Peyer's patch (tissue), 4 donors: ENCODE measurements at regions not wholly inside any gene's neighbourhood (a gene's known extent, or its start where the extent isn't known, plus 50 kb on each side); places are given as distances from the start of the nearest gene placed in this dataset.

Experiments used
- CTCF ChIP-seq, 6 experiments: fragments of 450-650 bp in 4 of 6; fragments of 200-600 bp in 2 of 6; sonication (generic) in 1 of 6; IDR thresholded peaks; one replicate each; pipeline ENCODE4 v1.5.1; 2017 to 2019; ENCODE audit warnings: antibody characterized with exemption in 6 of 6, mild to moderate bottlenecking in 3 of 6, moderate library complexity in 1 of 6
- POLR2A ChIP-seq, 2 donors: fragments of 450-650 bp; IDR thresholded peaks; one replicate each; pipeline ENCODE4 v1.5.1; 2017; ENCODE audit warnings: antibody characterized with exemption in 2 of 2, mild to moderate bottlenecking in 2 of 2, moderate library complexity in 2 of 2

DNA sequence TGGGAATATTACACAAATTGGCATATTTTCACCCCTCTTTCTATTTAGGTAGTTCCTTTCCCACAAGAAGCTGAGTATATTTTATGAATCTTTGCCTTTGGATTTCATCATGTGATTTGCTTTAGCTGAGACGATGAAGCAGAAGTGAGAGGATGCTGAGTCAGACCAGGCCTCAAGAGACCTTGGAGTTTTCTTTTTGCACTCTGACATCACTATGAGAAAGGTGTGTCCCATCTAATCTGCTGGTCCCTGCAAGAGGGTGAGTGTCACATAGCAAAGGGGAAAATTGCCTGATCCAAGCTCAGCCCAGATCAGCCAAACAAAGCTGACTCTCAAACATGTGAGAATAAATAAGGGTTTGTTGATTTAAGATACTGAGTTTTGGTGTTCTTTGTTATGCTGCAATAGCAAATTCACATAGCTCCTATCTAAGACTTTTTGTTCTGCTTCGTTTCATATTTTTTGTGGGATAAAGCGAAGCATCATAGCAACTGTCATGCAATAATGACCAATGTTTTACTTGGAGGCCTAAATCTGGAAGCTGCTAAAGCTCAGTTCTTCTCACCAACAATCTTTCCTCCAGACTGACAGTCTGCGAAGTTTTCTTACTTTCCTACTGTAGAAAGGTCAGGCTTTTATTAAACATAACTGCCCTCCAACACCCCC is 176.9 kb downstream of the PDHA2 start:
- TF ChIP-seq POLR2A (IDR thresholded peaks at IDR 0.05) (no peak), CTCF (IDR thresholded peaks at IDR 0.05) (no peak)
